D721Med (cell line): ENCODE measurements at regions not wholly inside any gene's neighbourhood (a gene's known extent, or its start where the extent isn't known, plus 50 kb on each side); places are given as distances from the start of the nearest gene placed in this dataset.

ENCODE experiments used
- DNase-seq: peaks from one replicate; pipeline ENCODE4 v3.0.0; 2011; ENCODE audit warnings: low spot score; ENCODE audit not compliant: insufficient read length
- FAIRE-seq: peaks from 2 replicates; lab custom pipeline; 2011; peaks lifted over from hg19 to GRCh38; lab: Jason Lieb, UNC
- CTCF ChIP-seq: IDR thresholded peaks from 2 replicates; pipeline ENCODE4 v1.5.1; 2012; ENCODE audit warnings: mild to moderate bottlenecking, control low read depth; ENCODE audit not compliant: insufficient read depth; ENCODE audit errors: missing control alignments

- no peak for TF ChIP-seq CTCF
- DNase-seq (no peak), FAIRE-seq (no peak)
Observed at GRCh38 chr3:20336572-20336971, 150.6 kb upstream of the SGO1 start.

GRCh38 chr3:20334842-20335241, 148.8 kb upstream of the SGO1 start:
- FAIRE-seq (no peak), DNase-seq (no peak)
- no peak for TF ChIP-seq CTCF

- no peak for FAIRE-seq
Observed at GRCh38 chr3:20327889-20328288, 141.9 kb upstream of the SGO1 start.

GRCh38 chr3:20326541-20326940, 140.5 kb upstream of the SGO1 start:
- FAIRE-seq (no peak), DNase-seq (no peak)
- TF ChIP-seq CTCF = no peak

More at GRCh38 chr3:20327889-20328288, 141.9 kb upstream of the SGO1 start:
- DNase-seq = no peak
- TF ChIP-seq CTCF = no peak

GRCh38 chr3:20325563-20325962, 139.6 kb upstream of the SGO1 start:
- TF ChIP-seq CTCF = no peak
- no peak for FAIRE-seq

GRCh38 chr3:20324664-20325478, 138.9 kb upstream of the SGO1 start:
- FAIRE-seq = no peak
- DNase-seq = no peak
- no peak for TF ChIP-seq CTCF

More at GRCh38 chr3:20325563-20325962, 139.6 kb upstream of the SGO1 start:
- DNase-seq = no peak

GRCh38 chr3:20323307-20323927, 137.4 kb upstream of the SGO1 start:
- FAIRE-seq (no peak), DNase-seq (no peak)
- TF ChIP-seq CTCF = no peak
